ENCODE measurements at regions not wholly inside any gene's neighbourhood (a gene's known extent, or its start where the extent isn't known, plus 50 kb on each side); places are given as distances from the start of the nearest gene placed in this dataset.

DNA sequence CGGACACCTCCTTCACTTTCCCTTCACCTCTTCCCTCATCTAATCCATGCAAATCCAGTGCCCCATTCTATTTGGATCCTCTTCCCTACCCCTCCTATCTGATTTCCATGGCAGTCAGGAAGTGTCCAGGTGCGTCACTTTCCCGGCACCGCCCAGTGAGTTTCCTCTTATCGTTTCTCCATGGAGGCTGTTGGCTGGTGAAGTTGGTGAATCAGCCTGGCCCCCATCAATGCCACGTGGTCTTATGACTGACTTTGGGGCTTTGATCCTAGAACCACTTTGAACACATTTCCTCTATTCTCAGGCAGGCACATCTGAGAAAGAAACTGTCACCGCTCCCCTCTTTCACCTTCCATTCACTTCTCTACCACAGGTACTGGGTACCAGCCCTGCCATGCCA lies 137.8 kb downstream of the CEP135 start:
- H3K18ac ChIP-seq (ENCODE audit: insufficient read length, low read depth, low read length): peak overlapping the region; percentile 4
- no peak for DNase-seq
- H4K5ac ChIP-seq (ENCODE audit: insufficient read length, low read depth, low read length): no peak overlapping the region
- no peaks in the 10 kb centered on the region for H3K23me2 ChIP-seq (ENCODE audit: insufficient read length, low read depth, low read length, poor library complexity, severe bottlenecking)
- H2BK120ac ChIP-seq (ENCODE audit: low read depth, low read length, poor library complexity, severe bottlenecking): no peak overlapping the region
- no peaks in the 10 kb centered on the region for H3K9me3 Mint-ChIP-seq
- H3K36me3 Mint-ChIP-seq (ENCODE audit: insufficient read depth in 1 of 3, low read depth in 3 of 3): no peaks in the 10 kb centered on the region
- H3K4me2 ChIP-seq (ENCODE audit: insufficient read depth, insufficient read length, low read length): no peak overlapping the region
- H2AK5ac ChIP-seq (ENCODE audit: insufficient read length, low read length): no peak overlapping the region
- H3K56ac ChIP-seq (ENCODE audit: insufficient read length, low read depth, low read length): no peak overlapping the region
- H3K23ac ChIP-seq (ENCODE audit: insufficient read length, low read depth, low read length): no peak overlapping the region
- no peaks in the 10 kb centered on the region for H3K79me1 ChIP-seq (ENCODE audit: insufficient read depth, low read depth, low read length, poor library complexity, severe bottlenecking)
- no peaks in the 10 kb centered on the region for H4K20me1 ChIP-seq (ENCODE audit: control insufficient read depth, insufficient read depth, insufficient read length)
- no peak overlapping the region for H3K4me3 Mint-ChIP-seq
- peaks cover 3 to 8% of the 10 kb centered on the region in 2 experiments for H3K4me1 Mint-ChIP-seq
- peaks cover 7% of the 10 kb centered on the region for H3K4me1 ChIP-seq (ENCODE audit: insufficient read depth, low read length)
- H3K4ac ChIP-seq (ENCODE audit: low read depth, low read length): no peak overlapping the region
- H3T11ph ChIP-seq (ENCODE audit: low read length): no peak overlapping the region
- no peak overlapping the region for H2AFZ ChIP-seq (ENCODE audit: low read length)
- no peak overlapping the region for H3K9ac ChIP-seq (ENCODE audit: extremely low read depth, insufficient read length, low read length)
- H2BK12ac ChIP-seq (ENCODE audit: insufficient read length, low read depth, low read length): no peak overlapping the region
- no peaks in the 10 kb centered on the region for H3K79me2 ChIP-seq (ENCODE audit: insufficient read depth, low read length)
- TF ChIP-seq, protein P1, sequence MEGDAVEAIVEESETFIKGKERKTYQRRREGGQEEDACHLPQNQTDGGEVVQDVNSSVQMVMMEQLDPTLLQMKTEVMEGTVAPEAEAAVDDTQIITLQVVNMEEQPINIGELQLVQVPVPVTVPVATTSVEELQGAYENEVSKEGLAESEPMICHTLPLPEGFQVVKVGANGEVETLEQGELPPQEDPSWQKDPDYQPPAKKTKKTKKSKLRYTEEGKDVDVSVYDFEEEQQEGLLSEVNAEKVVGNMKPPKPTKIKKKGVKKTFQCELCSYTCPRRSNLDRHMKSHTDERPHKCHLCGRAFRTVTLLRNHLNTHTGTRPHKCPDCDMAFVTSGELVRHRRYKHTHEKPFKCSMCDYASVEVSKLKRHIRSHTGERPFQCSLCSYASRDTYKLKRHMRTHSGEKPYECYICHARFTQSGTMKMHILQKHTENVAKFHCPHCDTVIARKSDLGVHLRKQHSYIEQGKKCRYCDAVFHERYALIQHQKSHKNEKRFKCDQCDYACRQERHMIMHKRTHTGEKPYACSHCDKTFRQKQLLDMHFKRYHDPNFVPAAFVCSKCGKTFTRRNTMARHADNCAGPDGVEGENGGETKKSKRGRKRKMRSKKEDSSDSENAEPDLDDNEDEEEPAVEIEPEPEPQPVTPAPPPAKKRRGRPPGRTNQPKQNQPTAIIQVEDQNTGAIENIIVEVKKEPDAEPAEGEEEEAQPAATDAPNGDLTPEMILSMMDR (conservative IDR thresholded peaks at IDR 0.05): no peak
- no CpG with 5 or more reads among the region's 7 CpGs for WGBS (ENCODE audit: extremely low coverage, insufficient read length, low lambda C conversion rate)
- H2BK5ac ChIP-seq (ENCODE audit: insufficient read length, low read length): no peak overlapping the region
- H3K27ac Mint-ChIP-seq: no peak overlapping the region
- no peaks in the 10 kb centered on the region for H3K27me3 Mint-ChIP-seq (ENCODE audit: low read depth)
- no peak overlapping the region for H4K91ac ChIP-seq (ENCODE audit: insufficient read length, low read depth, low read length)
- no peak overlapping the region for H2BK20ac ChIP-seq (ENCODE audit: low read depth, low read length, poor library complexity, severe bottlenecking)
- no peak overlapping the region for H2BK15ac ChIP-seq (ENCODE audit: low read depth, low read length)
- no peak overlapping the region for H3K27ac ChIP-seq (ENCODE audit: insufficient read length, low read depth, low read length)
- no peaks in the 10 kb centered on the region for H3K9me3 ChIP-seq (ENCODE audit: control insufficient read depth, low read depth, low read length)
- no peaks in the 10 kb centered on the region for H3K27me3 ChIP-seq (ENCODE audit: insufficient read depth, low read length)
- H4K8ac ChIP-seq (replicated peaks; ENCODE audit: insufficient read length, low read depth, low read length): no peak overlapping the region
- no peak overlapping the region for H3K14ac ChIP-seq (ENCODE audit: insufficient read depth, low read length)

Measured in H9 (cell line).